GM23338 (cell line): ENCODE measurements at regions not wholly inside any gene's neighbourhood (a gene's known extent, or its start where the extent isn't known, plus 50 kb on each side); places are given as distances from the start of the nearest gene placed in this dataset.

Experiments used
- ATAC-seq: fragments of 200-7000 bp; cut with Tn5 transposase; 3 replicates; pipeline ENCODE4 v1.9.1; 2020
- DNase-seq: peaks from one replicate; pipeline ENCODE4 v3.0.0-alpha.2; 2015; ENCODE audit warnings: low spot score
- H2AFZ ChIP-seq: fragments of 200-600 bp; sonication (generic); 2 replicates; pipeline ENCODE4 v1.8.0; 2016; ENCODE audit warnings: antibody characterized with exemption, mild to moderate bottlenecking, moderate library complexity
- H3F3A ChIP-seq: fragments of 200-600 bp; sonication (generic); replicated peaks from 2 replicates; pipeline ENCODE4 v1.8.0; 2017; ENCODE audit warnings: antibody characterized with exemption, mixed run types, low read depth
- H3K27ac ChIP-seq: fragments of 200-600 bp; sonication (generic); 2 replicates; pipeline ENCODE4 v1.6.1; 2016; ENCODE audit warnings: low read depth
- H3K27me3 ChIP-seq: fragments of 200-600 bp; sonication (generic); 2 replicates; pipeline ENCODE4 v1.8.0; 2016; ENCODE audit warnings: mild to moderate bottlenecking, mixed run types, moderate library complexity; ENCODE audit not compliant: insufficient read depth
- H3K36me3 ChIP-seq: fragments of 200-600 bp; sonication (generic); 2 replicates; pipeline ENCODE4 v1.8.0; 2016; ENCODE audit warnings: mild to moderate bottlenecking; ENCODE audit not compliant: insufficient read depth
- H3K4me1 ChIP-seq: fragments of 200-600 bp; sonication (generic); 2 replicates; pipeline ENCODE4 v1.8.0; 2016; ENCODE audit warnings: mild to moderate bottlenecking, moderate library complexity; ENCODE audit not compliant: insufficient read depth
- H3K4me2 ChIP-seq: fragments of 200-600 bp; sonication (generic); 2 replicates; pipeline ENCODE4 v1.7.1; 2017; ENCODE audit warnings: mixed run types
- H3K4me3 ChIP-seq: fragments of 200-600 bp; sonication (generic); 2 replicates; pipeline ENCODE4 v1.6.1; 2016; ENCODE audit warnings: mixed run types
- H3K79me2 ChIP-seq: fragments of 200-600 bp; sonication (generic); replicated peaks from 2 replicates; pipeline ENCODE4 v1.8.0; 2017; ENCODE audit warnings: mild to moderate bottlenecking; ENCODE audit not compliant: insufficient read depth
- H3K9me2 ChIP-seq: fragments of 200-600 bp; sonication (generic); 2 replicates; pipeline ENCODE4 v1.8.0; 2017; ENCODE audit not compliant: insufficient read depth
- H4K20me1 ChIP-seq: fragments of 200-600 bp; sonication (generic); replicated peaks from 2 replicates; pipeline ENCODE4 v1.8.0; 2017; ENCODE audit warnings: mild to moderate bottlenecking; ENCODE audit not compliant: insufficient read depth
- H3K27ac Mint-ChIP-seq: 2 replicates; pipeline ENCODE4 v1.8.0; 2020; ENCODE audit warnings: inconsistent platforms, mild to moderate bottlenecking, moderate library complexity, mixed read lengths
- H3K27me3 Mint-ChIP-seq: 3 replicates; pipeline ENCODE4 v1.8.0; 2022; ENCODE audit warnings: low read depth, mild to moderate bottlenecking, moderate library complexity, mixed read lengths, inconsistent platforms; ENCODE audit not compliant: insufficient read depth, poor library complexity
- H3K36me3 Mint-ChIP-seq: 3 replicates; pipeline ENCODE4 v1.8.0; 2021; ENCODE audit warnings: low read depth, mild to moderate bottlenecking, inconsistent platforms, moderate library complexity, mixed read lengths
- H3K4me1 Mint-ChIP-seq: 3 replicates; pipeline ENCODE4 v1.8.0; 2020; ENCODE audit warnings: mild to moderate bottlenecking, inconsistent platforms, mixed read lengths
- H3K4me3 Mint-ChIP-seq: 3 replicates; pipeline ENCODE4 v1.8.0; 2021; ENCODE audit warnings: moderate library complexity, mild to moderate bottlenecking, inconsistent platforms, mixed read lengths
- H3K9me3 Mint-ChIP-seq: 3 replicates; pipeline ENCODE4 v1.8.0; 2020; ENCODE audit warnings: moderate library complexity, mild to moderate bottlenecking, inconsistent platforms, mixed read lengths
- CREB1 ChIP-seq: fragments of 250-450 bp; sonication (Bioruptor Pico); IDR thresholded peaks from 2 replicates; pipeline ENCODE4 v1.5.0; 2020; ENCODE audit warnings: low read depth, mild to moderate bottlenecking, moderate library complexity
- EZH2 ChIP-seq: fragments of 200-600 bp; sonication (generic); IDR thresholded peaks from one replicate; pipeline ENCODE4 v1.8.0; 2017; ENCODE audit warnings: antibody characterized with exemption, mild to moderate bottlenecking, low read depth; ENCODE audit not compliant: unreplicated experiment
- EZH2phosphoT487 ChIP-seq: fragments of 200-600 bp; sonication (generic); IDR thresholded peaks from one replicate; pipeline ENCODE4 v1.8.1; 2018; ENCODE audit warnings: antibody characterized with exemption; ENCODE audit not compliant: unreplicated experiment
- NANOG ChIP-seq: IDR thresholded peaks from 2 replicates; pipeline ENCODE4 v1.6.1; 2016; ENCODE audit warnings: antibody characterized with exemption, borderline replicate concordance
- POLR2AphosphoS5 ChIP-seq: IDR thresholded peaks from 2 replicates; pipeline ENCODE4 v1.6.1; 2016; ENCODE audit warnings: antibody characterized with exemption, low read depth
- STAT1 ChIP-seq: IDR thresholded peaks from one replicate; pipeline ENCODE4 v1.6.1; 2016; ENCODE audit warnings: antibody characterized with exemption; ENCODE audit not compliant: unreplicated experiment
- ZNF114 ChIP-seq: fragments of 250-450 bp; sonication (Bioruptor Pico); IDR thresholded peaks from 2 replicates; pipeline ENCODE4 v1.5.0; 2020; ENCODE audit warnings: mild to moderate bottlenecking, moderate library complexity
- ZNF331 ChIP-seq: fragments of 250-450 bp; sonication (Bioruptor Pico); IDR thresholded peaks from 2 replicates; pipeline ENCODE4 v1.5.0; 2020; ENCODE audit warnings: low read depth, mild to moderate bottlenecking, moderate library complexity
- TF ChIP-seq, protein P1 (sequence below): IDR thresholded peaks from 2 replicates; pipeline ENCODE4 v1.6.1; 2016; ENCODE audit warnings: antibody characterized with exemption
- TF ChIP-seq, protein P2 (sequence below), 2 experiments: fragments of 200-600 bp in 1 of 2; sonication (generic) in 1 of 2; conservative IDR thresholded peaks; 2 replicates each; pipeline versions ENCODE4 v1.5.1 to v1.6.1; 2016 to 2017; ENCODE audit warnings: antibody characterized with exemption in 2 of 2, low read depth in 2 of 2, mild to moderate bottlenecking in 2 of 2, moderate library complexity in 1 of 2
- TF ChIP-seq, protein P3 (sequence below): fragments of 250-450 bp; sonication (Bioruptor Pico); IDR thresholded peaks from 2 replicates; pipeline ENCODE4 v1.5.0; 2020; ENCODE audit warnings: mild to moderate bottlenecking, moderate library complexity
- TF ChIP-seq, protein P4 (sequence below): IDR thresholded peaks from one replicate; pipeline ENCODE4 v1.6.1; 2018; ENCODE audit warnings: antibody characterized with exemption; ENCODE audit not compliant: unreplicated experiment

DNA sequence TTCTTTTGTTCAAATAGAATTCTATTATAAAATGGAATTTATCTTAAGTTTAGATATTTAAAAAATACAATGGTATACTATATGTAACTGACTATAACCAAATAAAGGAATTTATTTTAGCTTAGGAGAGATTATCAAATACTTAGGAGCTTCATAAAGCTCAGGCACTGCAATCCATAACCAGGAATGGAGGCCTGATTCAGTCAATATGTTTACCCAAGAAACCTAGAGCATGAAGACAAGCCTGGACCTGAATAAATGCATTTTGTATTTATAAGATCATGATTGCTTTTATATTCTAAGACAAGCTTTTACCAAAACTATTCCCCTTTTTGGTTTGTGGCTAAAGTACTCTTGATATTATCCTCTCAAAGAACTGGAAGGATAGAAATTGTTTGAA lies 742.6 kb downstream of the FAT4 start (continued):
- TF ChIP-seq, protein P1, sequence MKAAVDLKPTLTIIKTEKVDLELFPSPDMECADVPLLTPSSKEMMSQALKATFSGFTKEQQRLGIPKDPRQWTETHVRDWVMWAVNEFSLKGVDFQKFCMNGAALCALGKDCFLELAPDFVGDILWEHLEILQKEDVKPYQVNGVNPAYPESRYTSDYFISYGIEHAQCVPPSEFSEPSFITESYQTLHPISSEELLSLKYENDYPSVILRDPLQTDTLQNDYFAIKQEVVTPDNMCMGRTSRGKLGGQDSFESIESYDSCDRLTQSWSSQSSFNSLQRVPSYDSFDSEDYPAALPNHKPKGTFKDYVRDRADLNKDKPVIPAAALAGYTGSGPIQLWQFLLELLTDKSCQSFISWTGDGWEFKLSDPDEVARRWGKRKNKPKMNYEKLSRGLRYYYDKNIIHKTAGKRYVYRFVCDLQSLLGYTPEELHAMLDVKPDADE = no peak
- TF ChIP-seq ZNF331 (CRISPR knock-in tag) = no peak
- TF ChIP-seq EZH2phosphoT487 = no peak

DNA sequence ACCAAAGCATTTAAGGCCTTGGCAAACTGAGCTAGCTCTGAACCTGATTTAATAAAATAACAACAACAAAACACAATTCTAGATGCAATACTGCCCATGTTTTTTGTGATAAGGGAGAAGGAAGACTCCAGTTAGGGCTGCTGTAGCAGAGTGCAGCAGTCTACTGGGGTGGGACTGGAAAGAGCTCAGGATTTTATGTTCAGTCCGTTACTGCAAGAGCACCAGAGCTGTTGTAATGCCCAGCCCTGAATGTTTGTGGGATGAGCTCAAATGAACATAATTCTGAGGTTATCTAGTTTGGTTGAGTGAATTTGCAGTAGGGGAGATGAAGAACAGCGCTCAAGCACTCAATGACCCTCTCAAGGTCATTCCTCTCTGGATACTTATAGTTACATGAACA lies 743.8 kb downstream of the FAT4 start:
- no peak overlapping the region for H3K27ac Mint-ChIP-seq
- TF ChIP-seq, protein P2, sequence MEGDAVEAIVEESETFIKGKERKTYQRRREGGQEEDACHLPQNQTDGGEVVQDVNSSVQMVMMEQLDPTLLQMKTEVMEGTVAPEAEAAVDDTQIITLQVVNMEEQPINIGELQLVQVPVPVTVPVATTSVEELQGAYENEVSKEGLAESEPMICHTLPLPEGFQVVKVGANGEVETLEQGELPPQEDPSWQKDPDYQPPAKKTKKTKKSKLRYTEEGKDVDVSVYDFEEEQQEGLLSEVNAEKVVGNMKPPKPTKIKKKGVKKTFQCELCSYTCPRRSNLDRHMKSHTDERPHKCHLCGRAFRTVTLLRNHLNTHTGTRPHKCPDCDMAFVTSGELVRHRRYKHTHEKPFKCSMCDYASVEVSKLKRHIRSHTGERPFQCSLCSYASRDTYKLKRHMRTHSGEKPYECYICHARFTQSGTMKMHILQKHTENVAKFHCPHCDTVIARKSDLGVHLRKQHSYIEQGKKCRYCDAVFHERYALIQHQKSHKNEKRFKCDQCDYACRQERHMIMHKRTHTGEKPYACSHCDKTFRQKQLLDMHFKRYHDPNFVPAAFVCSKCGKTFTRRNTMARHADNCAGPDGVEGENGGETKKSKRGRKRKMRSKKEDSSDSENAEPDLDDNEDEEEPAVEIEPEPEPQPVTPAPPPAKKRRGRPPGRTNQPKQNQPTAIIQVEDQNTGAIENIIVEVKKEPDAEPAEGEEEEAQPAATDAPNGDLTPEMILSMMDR (conservative IDR thresholded peaks at IDR 0.05; ENCODE audit: low read depth in 2 of 2) = no peak
- TF ChIP-seq, protein P1 = no peak
- TF ChIP-seq POLR2AphosphoS5 (no peak), STAT1 (no peak), ZNF114 (CRISPR knock-in tag) (no peak), NANOG (no peak), CREB1 (CRISPR knock-in tag) (no peak), EZH2 (no peak), EZH2phosphoT487 (no peak)
- TF ChIP-seq, protein P3, sequence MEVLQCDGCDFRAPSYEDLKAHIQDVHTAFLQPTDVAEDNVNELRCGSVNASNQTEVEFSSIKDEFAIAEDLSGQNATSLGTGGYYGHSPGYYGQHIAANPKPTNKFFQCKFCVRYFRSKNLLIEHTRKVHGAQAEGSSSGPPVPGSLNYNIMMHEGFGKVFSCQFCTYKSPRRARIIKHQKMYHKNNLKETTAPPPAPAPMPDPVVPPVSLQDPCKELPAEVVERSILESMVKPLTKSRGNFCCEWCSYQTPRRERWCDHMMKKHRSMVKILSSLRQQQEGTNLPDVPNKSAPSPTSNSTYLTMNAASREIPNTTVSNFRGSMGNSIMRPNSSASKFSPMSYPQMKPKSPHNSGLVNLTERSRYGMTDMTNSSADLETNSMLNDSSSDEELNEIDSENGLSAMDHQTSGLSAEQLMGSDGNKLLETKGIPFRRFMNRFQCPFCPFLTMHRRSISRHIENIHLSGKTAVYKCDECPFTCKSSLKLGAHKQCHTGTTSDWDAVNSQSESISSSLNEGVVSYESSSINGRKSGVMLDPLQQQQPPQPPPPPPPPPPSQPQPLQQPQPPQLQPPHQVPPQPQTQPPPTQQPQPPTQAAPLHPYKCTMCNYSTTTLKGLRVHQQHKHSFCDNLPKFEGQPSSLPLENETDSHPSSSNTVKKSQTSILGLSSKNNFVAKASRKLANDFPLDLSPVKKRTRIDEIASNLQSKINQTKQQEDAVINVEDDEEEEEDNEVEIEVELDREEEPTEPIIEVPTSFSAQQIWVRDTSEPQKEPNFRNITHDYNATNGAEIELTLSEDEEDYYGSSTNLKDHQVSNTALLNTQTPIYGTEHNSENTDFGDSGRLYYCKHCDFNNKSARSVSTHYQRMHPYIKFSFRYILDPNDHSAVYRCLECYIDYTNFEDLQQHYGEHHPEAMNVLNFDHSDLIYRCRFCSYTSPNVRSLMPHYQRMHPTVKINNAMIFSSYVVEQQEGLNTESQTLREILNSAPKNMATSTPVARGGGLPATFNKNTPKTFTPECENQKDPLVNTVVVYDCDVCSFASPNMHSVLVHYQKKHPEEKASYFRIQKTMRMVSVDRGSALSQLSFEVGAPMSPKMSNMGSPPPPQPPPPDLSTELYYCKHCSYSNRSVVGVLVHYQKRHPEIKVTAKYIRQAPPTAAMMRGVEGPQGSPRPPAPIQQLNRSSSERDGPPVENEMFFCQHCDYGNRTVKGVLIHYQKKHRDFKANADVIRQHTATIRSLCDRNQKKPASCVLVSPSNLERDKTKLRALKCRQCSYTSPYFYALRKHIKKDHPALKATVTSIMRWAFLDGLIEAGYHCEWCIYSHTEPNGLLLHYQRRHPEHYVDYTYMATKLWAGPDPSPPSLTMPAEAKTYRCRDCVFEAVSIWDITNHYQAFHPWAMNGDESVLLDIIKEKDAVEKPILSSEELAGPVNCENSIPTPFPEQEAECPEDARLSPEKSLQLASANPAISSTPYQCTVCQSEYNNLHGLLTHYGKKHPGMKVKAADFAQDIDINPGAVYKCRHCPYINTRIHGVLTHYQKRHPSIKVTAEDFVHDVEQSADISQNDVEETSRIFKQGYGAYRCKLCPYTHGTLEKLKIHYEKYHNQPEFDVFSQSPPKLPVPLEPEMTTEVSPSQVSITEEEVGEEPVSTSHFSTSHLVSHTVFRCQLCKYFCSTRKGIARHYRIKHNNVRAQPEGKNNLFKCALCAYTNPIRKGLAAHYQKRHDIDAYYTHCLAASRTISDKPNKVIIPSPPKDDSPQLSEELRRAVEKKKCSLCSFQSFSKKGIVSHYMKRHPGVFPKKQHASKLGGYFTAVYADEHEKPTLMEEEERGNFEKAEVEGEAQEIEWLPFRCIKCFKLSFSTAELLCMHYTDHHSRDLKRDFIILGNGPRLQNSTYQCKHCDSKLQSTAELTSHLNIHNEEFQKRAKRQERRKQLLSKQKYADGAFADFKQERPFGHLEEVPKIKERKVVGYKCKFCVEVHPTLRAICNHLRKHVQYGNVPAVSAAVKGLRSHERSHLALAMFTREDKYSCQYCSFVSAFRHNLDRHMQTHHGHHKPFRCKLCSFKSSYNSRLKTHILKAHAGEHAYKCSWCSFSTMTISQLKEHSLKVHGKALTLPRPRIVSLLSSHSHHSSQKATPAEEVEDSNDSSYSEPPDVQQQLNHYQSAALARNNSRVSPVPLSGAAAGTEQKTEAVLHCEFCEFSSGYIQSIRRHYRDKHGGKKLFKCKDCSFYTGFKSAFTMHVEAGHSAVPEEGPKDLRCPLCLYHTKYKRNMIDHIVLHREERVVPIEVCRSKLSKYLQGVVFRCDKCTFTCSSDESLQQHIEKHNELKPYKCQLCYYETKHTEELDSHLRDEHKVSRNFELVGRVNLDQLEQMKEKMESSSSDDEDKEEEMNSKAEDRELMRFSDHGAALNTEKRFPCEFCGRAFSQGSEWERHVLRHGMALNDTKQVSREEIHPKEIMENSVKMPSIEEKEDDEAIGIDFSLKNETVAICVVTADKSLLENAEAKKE (CRISPR knock-in tag) = no peak
- TF ChIP-seq, protein P4, sequence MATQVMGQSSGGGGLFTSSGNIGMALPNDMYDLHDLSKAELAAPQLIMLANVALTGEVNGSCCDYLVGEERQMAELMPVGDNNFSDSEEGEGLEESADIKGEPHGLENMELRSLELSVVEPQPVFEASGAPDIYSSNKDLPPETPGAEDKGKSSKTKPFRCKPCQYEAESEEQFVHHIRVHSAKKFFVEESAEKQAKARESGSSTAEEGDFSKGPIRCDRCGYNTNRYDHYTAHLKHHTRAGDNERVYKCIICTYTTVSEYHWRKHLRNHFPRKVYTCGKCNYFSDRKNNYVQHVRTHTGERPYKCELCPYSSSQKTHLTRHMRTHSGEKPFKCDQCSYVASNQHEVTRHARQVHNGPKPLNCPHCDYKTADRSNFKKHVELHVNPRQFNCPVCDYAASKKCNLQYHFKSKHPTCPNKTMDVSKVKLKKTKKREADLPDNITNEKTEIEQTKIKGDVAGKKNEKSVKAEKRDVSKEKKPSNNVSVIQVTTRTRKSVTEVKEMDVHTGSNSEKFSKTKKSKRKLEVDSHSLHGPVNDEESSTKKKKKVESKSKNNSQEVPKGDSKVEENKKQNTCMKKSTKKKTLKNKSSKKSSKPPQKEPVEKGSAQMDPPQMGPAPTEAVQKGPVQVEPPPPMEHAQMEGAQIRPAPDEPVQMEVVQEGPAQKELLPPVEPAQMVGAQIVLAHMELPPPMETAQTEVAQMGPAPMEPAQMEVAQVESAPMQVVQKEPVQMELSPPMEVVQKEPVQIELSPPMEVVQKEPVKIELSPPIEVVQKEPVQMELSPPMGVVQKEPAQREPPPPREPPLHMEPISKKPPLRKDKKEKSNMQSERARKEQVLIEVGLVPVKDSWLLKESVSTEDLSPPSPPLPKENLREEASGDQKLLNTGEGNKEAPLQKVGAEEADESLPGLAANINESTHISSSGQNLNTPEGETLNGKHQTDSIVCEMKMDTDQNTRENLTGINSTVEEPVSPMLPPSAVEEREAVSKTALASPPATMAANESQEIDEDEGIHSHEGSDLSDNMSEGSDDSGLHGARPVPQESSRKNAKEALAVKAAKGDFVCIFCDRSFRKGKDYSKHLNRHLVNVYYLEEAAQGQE = no peak

More for the DNA sequence above, 743.8 kb downstream of the FAT4 start:
- H3K36me3 Mint-ChIP-seq = no peaks in the 10 kb centered on the region
- Histone ChIP-seq H3K36me3 (no peaks in the 10 kb centered on the region; the same call in 1 of the 2 replicates), H3K4me3 (no peak overlapping the region), H3K27ac (no peak overlapping the region), H2AFZ (no peak overlapping the region), H4K20me1 (no peaks in the 10 kb centered on the region), H3K9me2 (peaks cover 15% of the 10 kb centered on the region; the same call in 1 of the 2 replicates), H3K79me2 (no peaks in the 10 kb centered on the region), H3K4me2 (no peak overlapping the region), H3F3A (no peaks in the 10 kb centered on the region), H3K27me3 (no peaks in the 10 kb centered on the region), H3K4me1 (no peaks in the 10 kb centered on the region)
- ATAC-seq (no peak), DNase-seq (no peak)
- H3K4me3 Mint-ChIP-seq = no peak overlapping the region
- no peaks in the 10 kb centered on the region for H3K4me1 Mint-ChIP-seq
- H3K9me3 Mint-ChIP-seq = no peaks in the 10 kb centered on the region; the same call in 2 of the 3 replicates
- H3K27me3 Mint-ChIP-seq = no peaks in the 10 kb centered on the region
